ENCODE measurements at regions not wholly inside any gene's neighbourhood (a gene's known extent, or its start where the extent isn't known, plus 50 kb on each side); places are given as distances from the start of the nearest gene placed in this dataset.
"Not testable (repeated sequence)": the region's sequence is repeated elsewhere in the genome, so short reads cannot be mapped to it uniquely, and the experiment has no call there.

DNA sequence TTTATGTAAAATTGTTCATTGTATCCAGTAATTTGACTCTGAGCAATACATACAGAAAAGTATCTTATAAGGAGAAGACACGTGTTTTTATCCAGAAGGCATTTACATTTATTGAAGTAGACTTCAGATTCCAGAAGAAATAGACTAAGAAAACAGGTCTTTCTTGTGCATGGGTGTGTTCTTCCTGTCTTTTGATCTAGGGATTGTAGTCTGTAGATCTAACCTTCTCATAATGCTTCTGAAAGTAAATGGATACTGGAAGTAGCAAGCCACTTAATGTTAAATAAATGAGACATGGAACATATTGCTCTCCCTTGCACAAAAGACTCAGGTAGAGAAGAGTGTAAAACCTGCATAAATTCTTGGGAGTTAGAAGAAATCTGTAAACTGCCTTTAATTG, 853.2 kb upstream of the B3GALT2 start:
- DNase-seq (ENCODE audit: low read depth in 2 of 2), result no peak

DNA sequence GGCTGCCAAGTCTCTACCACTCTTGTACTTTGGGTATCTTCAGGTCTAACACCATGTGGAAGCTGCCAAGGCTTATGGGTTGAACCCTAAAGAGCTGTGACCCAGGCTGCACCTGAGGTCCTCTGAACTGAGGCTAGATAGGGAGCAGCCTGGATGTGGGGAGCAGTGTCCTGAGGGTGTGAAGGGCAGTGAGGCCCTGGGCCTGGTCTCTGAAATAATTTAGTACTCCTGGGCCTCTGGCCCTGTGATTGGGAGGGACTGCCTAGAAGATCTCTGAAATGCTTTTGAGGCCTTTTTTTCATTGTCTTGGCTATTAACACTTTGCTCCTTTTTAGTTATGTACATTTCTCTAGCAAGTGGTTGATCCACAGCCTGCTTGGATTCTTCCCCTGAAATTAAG, 847.2 kb upstream of the B3GALT2 start:
- DNase-seq (ENCODE audit: low read depth in 2 of 2), result no peak

DNA sequence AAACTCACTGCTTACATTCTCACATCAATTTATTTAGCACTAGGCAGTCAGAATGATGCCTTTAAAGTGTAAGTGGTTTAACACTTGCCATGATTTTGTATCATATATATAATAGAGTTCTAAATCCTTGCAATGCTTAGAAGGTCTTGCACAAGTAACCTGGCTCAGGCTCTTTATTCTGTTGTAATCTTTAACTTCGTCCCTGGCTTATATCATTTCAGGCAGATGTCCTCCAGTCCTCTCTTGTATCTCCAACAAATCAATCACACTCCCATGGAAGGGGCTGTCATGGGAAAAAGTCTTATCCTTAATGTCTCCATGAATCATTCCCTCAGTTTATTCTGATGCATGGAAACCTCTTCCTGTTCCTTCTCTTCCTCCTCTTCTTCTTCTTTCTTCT, 841.6 kb upstream of the B3GALT2 start:
- no peak for DNase-seq (ENCODE audit: low read depth in 2 of 2)

DNA sequence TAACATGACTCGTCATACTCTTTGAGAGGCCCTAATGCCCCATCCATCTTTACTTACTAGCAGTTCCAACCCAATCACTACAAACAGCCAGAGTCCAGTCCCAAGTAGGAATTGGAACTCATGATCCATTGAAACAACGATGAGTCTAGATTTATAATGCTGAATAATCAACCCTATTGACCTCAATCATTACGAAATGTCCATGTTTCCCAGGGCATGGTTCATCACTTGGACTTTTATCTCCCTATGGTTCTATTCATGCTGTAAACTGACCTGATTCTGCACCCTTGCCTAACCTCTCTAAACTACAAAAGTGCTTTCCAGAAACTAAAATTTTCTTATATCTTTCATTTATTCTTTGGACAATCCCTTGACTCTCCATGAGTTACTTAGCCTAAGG, 840.0 kb upstream of the B3GALT2 start:
- no peak for DNase-seq (ENCODE audit: low read depth in 2 of 2)

DNA sequence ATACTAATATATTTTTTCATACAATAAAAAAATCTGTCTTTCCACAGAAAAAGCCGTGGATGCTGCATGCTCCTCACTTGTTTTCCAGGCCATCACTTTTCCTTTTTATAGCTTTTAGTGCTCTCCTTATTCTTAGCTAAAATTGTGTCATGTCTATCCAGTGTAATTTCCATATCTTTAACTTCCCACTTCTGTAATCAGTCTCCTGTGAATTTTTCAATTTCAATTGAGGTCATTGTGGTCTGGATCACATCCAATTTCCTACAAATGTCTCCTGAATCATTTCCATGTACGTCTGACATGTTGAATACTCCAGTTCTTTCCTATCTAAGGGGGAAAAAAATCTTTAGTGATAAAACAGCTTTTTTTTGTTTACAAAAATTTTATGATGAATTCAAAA, 838.2 kb upstream of the B3GALT2 start:
- DNase-seq (ENCODE audit: low read depth in 2 of 2), result no peak

DNA sequence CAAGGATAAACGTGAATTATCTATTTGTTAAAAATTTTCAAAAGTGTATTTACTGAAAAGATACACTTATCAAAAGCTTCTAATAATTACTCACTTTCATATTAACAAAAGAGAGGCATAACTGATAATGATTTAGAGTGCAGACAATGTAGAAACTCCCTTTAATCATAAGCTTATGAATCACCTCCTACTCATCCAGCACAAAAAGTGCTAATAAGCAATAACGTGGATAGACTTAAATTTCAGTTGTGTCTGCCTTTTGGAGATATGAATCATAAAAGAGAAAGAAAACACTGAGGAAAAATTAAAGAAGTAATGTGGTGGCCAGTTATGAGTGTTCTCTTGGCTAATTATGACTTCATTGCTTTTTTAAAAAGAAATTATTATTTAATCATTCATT, 827.6 kb upstream of the B3GALT2 start:
- no peak for DNase-seq (ENCODE audit: low read depth in 2 of 2)

DNA sequence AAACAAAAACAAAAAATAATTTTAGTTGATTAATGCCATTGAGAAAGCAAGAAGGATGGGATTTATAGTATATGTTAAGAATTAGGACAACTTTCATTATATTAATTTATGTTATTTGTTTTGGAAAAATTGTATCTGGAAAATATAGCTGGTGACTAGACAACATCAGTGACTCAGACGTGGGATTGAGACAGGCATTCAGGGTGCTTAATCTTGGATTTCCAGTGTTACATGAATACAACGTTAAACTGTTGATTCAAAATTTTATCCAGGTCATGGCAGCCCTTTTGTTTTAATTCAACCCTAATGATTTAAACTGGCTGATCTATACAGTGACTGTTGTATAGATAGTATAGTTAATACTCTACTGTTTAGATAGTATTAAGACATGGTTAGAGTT, 827.1 kb upstream of the B3GALT2 start:
- DNase-seq (ENCODE audit: low read depth in 2 of 2), result no peak

DNA sequence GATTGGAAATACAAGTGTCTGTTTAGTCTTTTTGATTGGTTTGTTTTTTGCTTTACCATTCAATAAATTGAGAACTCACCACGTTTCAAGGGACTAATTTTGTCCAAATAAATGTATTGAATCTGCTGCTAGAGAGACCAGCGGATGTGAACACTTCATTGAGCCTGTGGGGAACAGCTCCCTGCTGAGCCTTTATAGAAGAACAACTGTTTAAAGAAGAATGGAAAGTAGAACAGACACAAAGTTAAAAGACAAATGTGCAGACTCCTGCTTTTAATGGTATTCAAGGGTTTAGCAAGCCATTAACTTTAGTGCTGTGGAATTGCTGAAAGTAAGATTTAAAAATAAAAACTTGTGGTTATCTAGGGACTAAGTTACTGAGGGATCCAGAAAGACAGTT, 817.7 kb upstream of the B3GALT2 start:
- no peak for DNase-seq (ENCODE audit: low read depth in 2 of 2)

DNA sequence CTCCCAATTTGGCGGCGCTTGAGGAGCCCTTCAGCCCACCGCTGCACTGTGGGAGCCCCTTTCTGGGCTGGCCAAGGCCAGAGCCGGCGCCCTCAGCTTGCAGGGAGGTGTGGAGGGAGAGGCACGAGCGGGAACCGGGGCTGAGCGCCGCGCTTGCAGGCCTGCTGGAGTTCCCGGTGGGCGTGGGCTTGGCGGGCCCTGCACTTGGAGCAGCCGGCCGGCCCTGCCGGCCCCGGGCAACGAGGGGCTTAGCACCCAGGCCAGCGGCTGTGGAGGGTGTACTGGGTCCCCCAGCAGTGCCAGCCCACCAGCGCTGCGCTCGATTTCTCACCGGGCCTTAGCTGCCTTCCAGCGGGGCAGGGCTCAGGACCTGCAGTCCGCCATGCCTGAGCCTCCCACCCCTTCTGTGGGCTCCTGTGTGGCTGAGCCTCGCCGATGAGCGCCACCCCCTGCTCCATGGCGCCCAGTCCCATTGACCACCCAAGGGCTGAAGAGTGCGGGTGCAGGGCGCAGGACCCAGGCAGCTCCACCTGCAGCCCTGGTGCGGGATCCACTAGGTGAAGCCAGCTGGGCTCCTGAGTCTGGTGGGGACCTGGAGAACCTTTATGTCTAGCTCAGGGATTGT, 815.4 kb upstream of the B3GALT2 start:
- DNase-seq (ENCODE audit: low read depth in 2 of 2), result not testable (repeated sequence)

DNA sequence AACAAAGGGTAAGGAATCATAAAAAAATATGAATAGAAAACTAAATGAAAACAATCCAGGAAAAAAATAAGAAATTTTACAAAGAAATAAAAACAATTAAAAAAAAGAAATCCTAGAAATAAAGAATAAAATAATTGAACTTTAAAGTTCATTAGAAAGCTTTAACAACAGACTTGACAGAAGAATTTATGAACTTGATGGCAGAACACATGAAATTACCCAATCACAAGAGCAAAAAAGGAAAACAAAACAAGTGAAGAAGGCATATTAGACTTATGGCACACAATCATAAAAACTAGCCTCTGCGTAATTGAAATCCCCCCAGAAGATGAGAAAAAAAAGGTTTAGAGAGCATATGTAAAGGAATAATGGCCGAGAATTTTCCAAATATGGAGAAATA, 802.5 kb upstream of the B3GALT2 start:
- no peak for DNase-seq (ENCODE audit: low read depth in 2 of 2)

DNA sequence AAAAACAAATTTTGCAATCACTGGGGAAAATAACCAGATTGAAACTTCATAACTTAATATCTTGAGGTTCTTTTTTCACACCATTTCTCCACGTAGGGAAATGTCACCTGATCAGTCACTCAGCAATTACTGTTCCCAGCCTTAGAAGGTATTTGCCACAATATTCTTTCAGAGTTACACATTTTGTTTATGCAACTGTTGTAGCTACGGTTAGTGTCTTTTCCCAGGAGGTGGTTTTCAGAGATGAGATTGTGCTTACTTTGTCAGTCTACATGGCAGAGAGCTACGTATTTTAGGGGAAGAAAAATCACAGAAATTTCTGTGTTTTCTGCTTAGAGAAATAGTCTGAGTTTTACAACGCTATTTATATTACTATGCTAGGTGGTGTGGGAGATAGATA, 792.8 kb upstream of the B3GALT2 start:
- DNase-seq (ENCODE audit: low read depth in 2 of 2), result no peak

DNA sequence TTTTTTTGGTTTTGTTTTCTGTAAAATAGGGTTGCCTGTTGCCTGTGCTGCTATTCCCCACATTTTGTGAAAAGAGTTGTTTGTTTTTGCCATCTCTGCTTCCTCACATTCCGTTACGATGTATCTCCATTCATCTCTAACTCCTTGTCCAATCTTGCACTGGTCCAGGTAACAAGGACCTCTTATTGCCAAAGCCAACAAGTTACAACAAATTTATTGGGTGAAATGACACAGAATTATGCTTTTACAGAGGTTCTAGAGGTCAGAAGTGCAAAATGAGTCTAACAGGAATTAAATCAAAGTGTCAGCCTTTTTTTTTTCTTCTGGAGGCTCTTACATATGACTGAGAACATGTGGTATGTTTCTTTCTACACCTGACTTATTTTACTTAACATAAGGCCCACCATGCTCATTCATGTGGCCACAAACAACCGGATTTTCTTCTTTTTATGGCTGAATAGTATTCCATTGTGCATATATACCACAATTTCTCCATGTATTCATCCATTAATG, 787.9 kb upstream of the B3GALT2 start:
- no peak for DNase-seq (ENCODE audit: low read depth in 2 of 2)

DNA sequence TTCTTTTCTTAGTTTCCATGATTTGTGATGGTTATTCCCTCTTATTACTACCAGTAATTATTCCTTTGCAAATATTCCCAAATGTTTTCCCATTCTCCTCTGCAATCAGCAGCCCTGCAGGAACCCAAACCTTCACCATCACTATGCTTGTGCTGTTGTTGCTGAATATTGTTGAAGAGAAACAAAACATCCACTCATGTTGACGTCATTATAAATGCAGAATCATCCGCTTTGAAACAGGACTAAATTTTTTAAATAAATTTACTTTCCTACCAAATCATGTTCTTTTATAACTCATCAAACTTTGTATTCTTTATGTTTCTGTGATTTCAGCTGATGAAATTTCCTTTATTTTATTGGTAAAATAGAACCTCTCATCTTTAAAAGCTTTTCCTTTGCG, 787.0 kb upstream of the B3GALT2 start:
- DNase-seq (ENCODE audit: low read depth in 2 of 2), result no peak

DNA sequence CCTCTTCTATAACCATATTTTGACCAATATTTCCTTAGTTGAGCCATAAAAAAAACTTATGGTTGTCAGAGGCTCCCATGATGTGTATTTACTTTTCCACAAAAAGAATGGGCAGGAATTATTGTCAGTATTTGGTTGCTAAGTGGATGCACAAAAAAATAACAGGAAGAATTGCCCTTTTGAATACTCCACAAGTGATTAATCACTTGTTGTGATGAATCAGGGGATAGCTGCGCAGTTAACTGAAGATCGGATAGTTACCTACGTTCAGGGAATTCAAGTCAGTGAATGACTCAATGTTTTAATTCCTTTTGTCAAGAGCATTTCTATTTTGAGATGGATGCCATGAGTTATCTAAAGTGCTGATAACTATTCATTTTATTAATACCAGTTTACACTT, 785.2 kb upstream of the B3GALT2 start:
- no peak for DNase-seq (ENCODE audit: low read depth in 2 of 2)

DNA sequence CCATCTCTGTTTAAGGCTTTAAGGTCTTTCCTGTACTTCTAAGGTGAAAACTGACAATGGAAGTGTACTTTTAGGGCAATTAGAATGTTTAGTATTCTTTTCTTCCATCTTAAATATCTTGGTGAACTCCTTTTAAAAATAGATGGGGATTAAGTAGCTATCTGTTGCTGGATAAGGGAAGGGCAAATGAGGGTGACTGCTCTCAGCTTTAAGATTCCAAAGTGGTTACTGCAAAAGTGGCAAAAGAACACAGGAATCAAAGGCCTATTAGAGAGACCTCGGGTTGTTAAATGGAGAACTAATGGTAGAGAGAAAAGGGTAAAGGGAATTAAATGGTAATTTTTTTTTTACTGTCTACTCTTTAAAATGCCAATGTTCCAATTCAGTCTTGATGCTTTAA, 774.1 kb upstream of the B3GALT2 start:
- DNase-seq (ENCODE audit: low read depth in 2 of 2), result no peak

DNA sequence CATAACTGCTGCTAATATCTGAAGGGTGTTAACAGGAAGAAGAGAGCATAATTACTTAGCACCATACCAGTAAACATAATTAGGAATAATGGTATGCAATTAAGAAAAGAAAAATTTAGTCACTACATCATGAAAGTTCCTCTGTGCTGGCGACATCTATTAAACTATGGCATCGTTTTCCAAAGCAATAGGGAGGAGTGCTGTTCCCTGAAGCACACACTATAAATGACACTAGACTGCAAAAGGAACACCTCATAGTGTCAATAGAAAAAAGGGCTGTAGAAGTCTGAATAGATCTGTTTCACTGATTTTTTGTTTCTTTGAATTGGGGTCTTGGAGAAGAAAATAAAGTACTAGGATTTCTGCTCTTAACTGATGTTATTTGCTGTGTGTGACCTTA, 773.6 kb upstream of the B3GALT2 start:
- no peak for DNase-seq (ENCODE audit: low read depth in 2 of 2)

DNA sequence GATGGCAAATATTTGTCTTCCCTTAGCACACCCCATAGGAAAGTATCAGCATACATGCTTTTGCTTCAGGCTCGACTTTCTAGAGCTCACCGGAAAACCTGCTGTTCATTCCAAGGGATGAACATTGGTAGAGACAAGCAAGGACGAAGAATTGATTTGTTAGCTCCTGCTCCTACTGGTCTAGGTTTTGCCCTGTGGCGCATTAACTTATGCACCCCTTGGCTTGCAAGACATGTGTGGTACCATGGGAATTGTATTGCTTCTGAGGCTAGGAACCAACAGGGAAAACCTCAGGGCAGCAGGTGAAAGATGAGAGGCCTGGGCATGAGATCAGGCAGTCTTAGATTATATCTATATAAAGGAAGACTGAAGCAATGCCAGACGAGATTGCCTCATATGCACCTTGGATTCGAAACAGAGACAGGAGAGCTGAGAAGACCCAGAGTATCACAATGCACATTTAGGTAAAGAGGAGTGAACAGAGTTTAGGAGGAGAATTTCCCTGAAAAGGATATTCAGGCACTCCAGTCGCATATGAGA, 771.2 kb upstream of the B3GALT2 start:
- no peak for DNase-seq (ENCODE audit: low read depth in 2 of 2)

DNA sequence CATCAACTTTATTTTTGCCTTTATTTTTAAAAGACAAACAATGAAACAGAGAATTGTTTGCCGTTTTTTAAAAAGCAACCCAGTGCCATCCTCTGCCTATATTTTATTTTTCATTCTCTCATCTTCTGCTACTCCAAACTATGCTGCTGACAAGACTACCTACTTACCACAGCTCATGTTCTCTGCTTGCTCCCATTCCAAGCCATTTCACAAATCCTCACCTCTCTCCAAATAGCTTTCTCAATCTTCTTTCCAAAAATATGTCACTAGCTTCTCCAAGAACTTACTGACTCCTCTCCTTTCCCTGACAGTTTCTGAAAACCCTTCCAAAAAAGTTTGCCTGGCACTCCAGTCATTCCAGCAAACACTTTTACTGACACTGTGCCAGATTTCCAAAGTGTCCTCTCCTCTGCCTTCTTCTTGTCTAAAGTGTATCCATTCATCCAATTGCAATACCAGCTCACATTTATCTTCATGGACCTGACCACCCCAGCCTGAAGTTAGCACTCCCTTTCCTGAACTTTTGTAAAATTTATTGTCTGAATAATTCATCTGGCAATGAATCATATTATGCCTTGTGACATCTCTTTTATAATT, 766.5 kb upstream of the B3GALT2 start:
- no peak for DNase-seq (ENCODE audit: low read depth in 2 of 2)

DNA sequence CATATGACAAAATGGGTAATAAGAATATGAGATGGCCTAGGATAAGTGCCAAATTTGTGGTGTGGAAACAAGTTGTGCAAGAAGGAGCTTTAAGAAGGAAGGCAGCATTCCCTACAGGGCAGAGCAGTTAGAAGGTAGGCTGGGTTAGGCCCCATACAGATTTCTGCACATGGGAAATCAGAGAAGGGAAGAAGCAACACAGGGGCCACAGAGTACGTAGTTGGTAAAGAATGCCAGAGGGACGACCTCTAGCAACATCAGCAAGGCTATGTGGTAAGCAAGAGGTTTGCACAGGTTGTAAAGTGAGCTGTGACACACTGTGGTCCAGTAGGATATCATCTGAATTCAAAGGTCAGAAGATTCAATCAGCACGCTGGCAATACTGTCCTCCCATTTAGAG, 765.6 kb upstream of the B3GALT2 start:
- DNase-seq (ENCODE audit: low read depth in 2 of 2), result no peak

DNA sequence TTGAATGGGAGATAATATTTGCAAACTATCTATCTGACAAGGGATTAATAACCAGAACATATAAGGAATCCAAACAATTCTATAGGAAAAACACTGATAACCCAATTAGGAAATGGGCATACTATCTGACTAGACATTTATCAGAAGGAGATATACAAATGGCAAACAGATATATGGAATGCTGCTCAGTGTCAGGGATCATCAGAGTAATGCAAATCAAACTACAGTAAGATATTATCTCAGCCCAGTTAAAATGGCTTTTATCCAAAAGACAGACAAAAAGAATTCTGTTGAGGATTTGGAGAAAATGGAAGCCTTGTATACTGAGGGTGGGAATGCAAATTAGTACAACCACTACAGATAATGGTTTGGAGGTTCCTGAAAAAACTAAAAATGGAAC, 758.0 kb upstream of the B3GALT2 start:
- DNase-seq (ENCODE audit: low read depth in 2 of 2), result no peak

DNA sequence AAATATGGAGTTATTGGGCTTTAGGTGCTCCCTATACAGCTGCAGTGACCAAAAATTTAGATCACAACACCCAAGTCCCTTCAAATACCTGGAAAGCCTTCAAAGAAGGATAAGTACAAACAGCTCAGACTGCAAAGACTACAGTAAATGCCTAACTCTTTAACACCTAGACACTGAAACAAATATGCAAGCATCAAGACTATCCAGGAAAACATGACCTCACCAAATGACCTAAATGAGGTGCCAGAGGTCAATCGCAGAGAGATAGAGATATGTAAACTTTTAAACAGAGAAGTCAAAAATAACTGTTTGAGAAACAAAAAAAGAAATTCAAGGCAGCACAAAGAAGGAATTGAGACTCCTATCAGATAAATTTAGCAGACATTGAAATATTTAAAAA, 753.8 kb upstream of the B3GALT2 start:
- DNase-seq (ENCODE audit: low read depth in 2 of 2), result no peak

DNA sequence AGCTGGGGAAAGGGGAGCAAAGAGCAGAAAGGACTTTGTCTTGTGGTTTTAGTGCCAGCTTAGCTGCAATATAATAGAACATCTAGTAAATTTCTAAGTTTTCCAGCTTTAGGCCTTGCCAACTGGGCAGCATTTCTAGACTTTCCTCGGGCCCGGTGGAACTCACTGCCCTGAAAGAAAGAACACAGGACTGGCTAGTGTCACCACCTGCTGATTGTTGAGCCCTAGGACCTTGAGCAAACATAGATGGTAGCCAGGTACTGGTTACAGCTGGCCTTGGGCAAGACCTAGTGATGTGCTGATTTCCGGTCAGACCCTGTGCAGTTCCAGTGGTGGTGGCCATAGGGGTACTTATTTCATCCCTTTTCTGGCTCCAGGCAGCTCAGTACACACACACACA, 753.2 kb upstream of the B3GALT2 start:
- DNase-seq (ENCODE audit: low read depth in 2 of 2), result no peak

DNA sequence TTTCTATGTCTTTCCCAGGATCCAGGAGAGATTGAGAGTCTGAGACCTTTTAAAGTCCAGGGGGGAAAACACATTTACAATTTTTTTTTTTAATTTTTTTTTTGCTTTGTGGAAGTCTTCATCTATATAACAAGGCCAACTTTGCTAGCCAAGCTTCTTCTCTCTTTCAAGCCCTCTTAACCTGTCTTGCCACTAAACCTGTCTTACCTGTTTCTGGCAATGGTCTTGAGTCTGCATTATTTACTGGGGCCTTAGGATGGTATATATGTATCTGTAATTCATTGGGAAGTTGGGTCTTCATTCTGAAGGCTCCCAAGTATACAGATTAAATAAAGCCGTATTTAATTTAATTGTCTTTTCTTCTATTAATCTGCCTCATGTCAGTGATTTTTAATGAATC, 750.9 kb upstream of the B3GALT2 start:
- DNase-seq (ENCODE audit: low read depth in 2 of 2), result no peak

DNA sequence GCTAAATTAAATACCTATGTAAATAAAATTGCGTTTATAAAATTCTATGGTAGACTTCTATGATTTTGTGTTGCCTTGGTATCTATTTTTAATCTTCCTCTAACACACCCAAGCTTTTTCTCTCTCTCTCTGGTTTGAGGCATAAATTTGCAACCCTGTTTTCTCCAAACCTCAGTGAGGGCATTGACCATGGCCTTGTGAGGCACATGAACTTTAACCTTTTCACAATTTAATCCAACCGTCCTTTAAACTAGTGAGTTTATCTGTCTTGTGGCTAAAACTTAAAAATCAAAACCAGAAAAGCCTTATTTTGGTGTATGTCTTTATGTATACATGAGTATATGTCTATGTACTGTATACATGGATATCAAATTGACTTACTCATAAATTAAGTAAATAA, 746.6 kb upstream of the B3GALT2 start:
- DNase-seq (ENCODE audit: low read depth in 2 of 2), result no peak
